Smooth muscle cell (in vitro differentiated cells): ENCODE measurements at regions not wholly inside any gene's neighbourhood (a gene's known extent, or its start where the extent isn't known, plus 50 kb on each side); places are given as distances from the start of the nearest gene placed in this dataset.

Experiments
- DNase-seq: peaks from one replicate; lab custom pipeline; 2025; ENCODE audit not compliant: unreplicated experiment; lab: John Stamatoyannopoulos, UW
- H2AFZ ChIP-seq: fragments of 200-600 bp; sonication (generic); 2 replicates; pipeline ENCODE4 v1.6.0; 2016; ENCODE audit warnings: antibody characterized with exemption, low read depth, mild to moderate bottlenecking
- H3F3A ChIP-seq: fragments of 200-600 bp; sonication (generic); 2 replicates; pipeline ENCODE4 v1.6.0; 2017; ENCODE audit warnings: antibody characterized with exemption, low read depth
- H3K27ac ChIP-seq: fragments of 200-600 bp; sonication (generic); 2 replicates; pipeline ENCODE4 v1.5.1; 2016; ENCODE audit warnings: low read depth, mild to moderate bottlenecking
- H3K27me3 ChIP-seq: fragments of 200-600 bp; sonication (generic); 2 replicates; pipeline ENCODE4 v1.6.1; 2016; ENCODE audit warnings: low read depth, mild to moderate bottlenecking
- H3K36me3 ChIP-seq: fragments of 200-600 bp; sonication (generic); 2 replicates; pipeline ENCODE4 v1.5.1; 2016; ENCODE audit warnings: low read depth
- H3K4me1 ChIP-seq: fragments of 200-600 bp; sonication (generic); 2 replicates; pipeline ENCODE4 v1.5.1; 2016; ENCODE audit warnings: low read depth
- H3K4me2 ChIP-seq: fragments of 200-600 bp; sonication (generic); 2 replicates; pipeline ENCODE4 v1.6.0; 2016; ENCODE audit warnings: mild to moderate bottlenecking
- H3K4me3 ChIP-seq: fragments of 200-600 bp; sonication (generic); 2 replicates; pipeline ENCODE4 v1.5.1; 2016; ENCODE audit warnings: mild to moderate bottlenecking
- H3K79me2 ChIP-seq: fragments of 200-600 bp; sonication (generic); 2 replicates; pipeline ENCODE4 v1.6.0; 2016; ENCODE audit warnings: low read depth, mild to moderate bottlenecking
- H3K9ac ChIP-seq: fragments of 200-600 bp; sonication (generic); 2 replicates; pipeline ENCODE4 v1.6.0; 2016; ENCODE audit warnings: low read depth
- H3K9me3 ChIP-seq: fragments of 200-600 bp; sonication (generic); replicated peaks from 2 replicates; pipeline ENCODE4 v1.5.1; 2016; ENCODE audit warnings: low read depth
- H4K20me1 ChIP-seq: fragments of 200-600 bp; sonication (generic); 2 replicates; pipeline ENCODE4 v1.6.0; 2016; ENCODE audit warnings: low read depth
- WGBS: methylation state at CpG from one replicate; pipeline ENCODE4 v1.1.7; 2016; ENCODE audit warnings: low lambda C conversion rate; 5-methylcytosine and 5-hydroxymethylcytosine counted together
- TF ChIP-seq, protein P1 (sequence below): fragments of 200-600 bp; sonication (generic); IDR thresholded peaks from 2 replicates; pipeline ENCODE4 v1.5.1; 2017; ENCODE audit warnings: borderline replicate concordance, mild to moderate bottlenecking, antibody characterized with exemption; ENCODE audit not compliant: insufficient read depth, poor library complexity, severe bottlenecking

DNA sequence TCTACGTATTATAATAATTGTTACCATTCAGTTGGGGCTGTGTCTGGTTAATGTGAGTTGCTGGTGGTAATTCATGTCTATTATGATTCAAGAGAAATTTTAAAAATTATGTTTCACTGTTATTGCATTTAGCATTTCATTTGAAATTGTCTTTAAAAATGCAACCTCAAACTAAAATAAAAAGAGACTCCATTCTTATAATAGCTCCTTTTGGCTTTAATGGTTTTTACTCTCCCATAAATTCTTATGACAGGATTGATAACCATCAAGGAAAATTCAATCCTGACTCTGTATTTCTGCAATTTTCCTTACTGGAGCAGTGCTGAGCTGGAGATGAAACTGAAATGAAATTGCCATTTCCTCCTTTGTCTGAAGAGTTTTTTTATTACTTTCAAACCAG, 262.7 kb downstream of the REEP3 start:
- H3K4me3 ChIP-seq, result no peak overlapping the region
- no peaks in the 10 kb centered on the region for H3K27me3 ChIP-seq
- H3K9me3 ChIP-seq, result no peaks in the 10 kb centered on the region
- H3K4me2 ChIP-seq, result no peak overlapping the region
- H4K20me1 ChIP-seq, result no peaks in the 10 kb centered on the region
- H3K27ac ChIP-seq, result no peak overlapping the region
- no peaks in the 10 kb centered on the region for H3F3A ChIP-seq
- TF ChIP-seq, protein P1, sequence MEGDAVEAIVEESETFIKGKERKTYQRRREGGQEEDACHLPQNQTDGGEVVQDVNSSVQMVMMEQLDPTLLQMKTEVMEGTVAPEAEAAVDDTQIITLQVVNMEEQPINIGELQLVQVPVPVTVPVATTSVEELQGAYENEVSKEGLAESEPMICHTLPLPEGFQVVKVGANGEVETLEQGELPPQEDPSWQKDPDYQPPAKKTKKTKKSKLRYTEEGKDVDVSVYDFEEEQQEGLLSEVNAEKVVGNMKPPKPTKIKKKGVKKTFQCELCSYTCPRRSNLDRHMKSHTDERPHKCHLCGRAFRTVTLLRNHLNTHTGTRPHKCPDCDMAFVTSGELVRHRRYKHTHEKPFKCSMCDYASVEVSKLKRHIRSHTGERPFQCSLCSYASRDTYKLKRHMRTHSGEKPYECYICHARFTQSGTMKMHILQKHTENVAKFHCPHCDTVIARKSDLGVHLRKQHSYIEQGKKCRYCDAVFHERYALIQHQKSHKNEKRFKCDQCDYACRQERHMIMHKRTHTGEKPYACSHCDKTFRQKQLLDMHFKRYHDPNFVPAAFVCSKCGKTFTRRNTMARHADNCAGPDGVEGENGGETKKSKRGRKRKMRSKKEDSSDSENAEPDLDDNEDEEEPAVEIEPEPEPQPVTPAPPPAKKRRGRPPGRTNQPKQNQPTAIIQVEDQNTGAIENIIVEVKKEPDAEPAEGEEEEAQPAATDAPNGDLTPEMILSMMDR, result no peak
- no peak overlapping the region for H3K9ac ChIP-seq
- WGBS, result 100% methylated on average over 1 of the region's 1 CpG
- no peaks in the 10 kb centered on the region for H3K4me1 ChIP-seq
- no peak overlapping the region for H2AFZ ChIP-seq
- H3K79me2 ChIP-seq, result no peaks in the 10 kb centered on the region
- no peak for DNase-seq
- H3K36me3 ChIP-seq, result no peaks in the 10 kb centered on the region

DNA sequence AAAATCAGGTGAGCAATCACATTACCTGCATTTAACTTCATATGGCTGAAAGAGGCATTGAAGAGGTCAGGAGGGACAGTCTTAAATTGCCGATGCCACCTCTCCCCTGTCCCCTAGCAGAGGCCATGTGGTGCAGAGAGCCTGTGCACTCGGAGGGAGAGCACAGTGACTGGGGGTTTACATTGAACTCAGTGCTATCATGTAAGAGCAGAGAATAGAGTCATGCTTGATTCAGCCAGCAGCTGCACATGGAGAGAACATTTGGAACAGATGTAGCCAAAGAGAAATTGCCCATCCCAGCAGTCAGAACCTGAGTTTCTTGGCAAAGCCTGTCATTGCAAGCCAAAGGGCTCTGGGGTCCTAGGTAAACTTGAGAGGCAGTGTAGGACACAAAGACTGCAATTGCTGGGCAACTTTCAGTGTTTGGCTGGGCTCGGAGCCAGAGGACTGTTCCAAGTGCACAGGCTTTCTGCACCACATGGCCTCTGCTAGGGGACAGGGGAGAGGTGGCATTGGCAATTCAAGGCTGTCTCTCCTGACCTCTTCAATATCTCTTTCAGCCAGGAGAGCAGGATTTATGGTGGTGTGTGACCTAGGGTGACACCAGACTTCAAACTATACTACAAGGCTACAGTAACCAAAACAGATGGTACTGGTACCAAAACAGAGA, 267.1 kb downstream of the REEP3 start:
- WGBS, result 85% methylated on average over 3 of the region's 3 CpGs
- DNase-seq, result no peak
- TF ChIP-seq, protein P1, result no peak
- Histone ChIP-seq H3K4me3 (no peak overlapping the region), H2AFZ (no peak overlapping the region), H3K36me3 (no peaks in the 10 kb centered on the region), H4K20me1 (no peaks in the 10 kb centered on the region), H3K9ac (no peak overlapping the region), H3K9me3 (no peaks in the 10 kb centered on the region), H3K27me3 (no peaks in the 10 kb centered on the region), H3F3A (no peaks in the 10 kb centered on the region), H3K4me1 (no peaks in the 10 kb centered on the region), H3K79me2 (no peaks in the 10 kb centered on the region), H3K27ac (no peak overlapping the region), H3K4me2 (no peak overlapping the region)

DNA sequence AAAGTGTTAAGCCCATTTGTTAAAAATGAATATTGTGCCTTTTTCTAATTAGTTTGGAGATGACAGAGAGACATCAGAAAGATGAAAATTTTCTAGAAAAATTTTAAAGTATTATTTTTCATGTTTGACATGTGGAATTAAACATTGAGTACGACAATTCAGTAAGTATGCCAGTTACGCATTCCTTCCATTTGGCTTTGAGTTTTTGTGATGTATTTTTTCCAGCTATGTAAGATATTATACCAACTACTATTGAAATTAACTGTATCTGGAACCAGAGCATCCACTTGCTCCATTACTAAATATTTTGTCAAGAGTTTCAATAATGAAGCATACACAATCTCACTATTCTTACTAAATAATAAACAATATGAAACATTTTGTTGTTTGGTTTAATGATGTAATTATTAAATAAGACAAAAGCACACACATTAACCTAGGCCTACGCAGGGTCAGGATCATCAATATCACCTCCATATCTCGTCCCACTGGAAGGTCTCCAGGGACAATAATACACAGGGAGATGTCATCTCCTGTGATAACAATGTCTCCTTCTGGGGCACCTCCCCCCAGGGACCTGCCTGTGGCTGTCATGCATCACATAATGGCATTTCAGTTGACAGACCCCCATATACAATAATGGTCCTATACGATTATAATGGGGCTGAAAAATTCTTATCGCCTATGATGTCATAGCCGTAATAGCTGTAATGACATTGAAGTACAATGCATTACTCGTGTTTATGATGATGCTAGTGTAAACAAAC, 274.1 kb downstream of the REEP3 start:
- 92% methylated on average over 8 of the region's 8 CpGs for WGBS
- Histone ChIP-seq H3K4me3 (no peak overlapping the region), H2AFZ (no peak overlapping the region), H4K20me1 (no peaks in the 10 kb centered on the region), H3K9me3 (no peaks in the 10 kb centered on the region), H3F3A (no peaks in the 10 kb centered on the region), H3K9ac (no peak overlapping the region), H3K4me2 (no peak overlapping the region), H3K27ac (no peak overlapping the region), H3K27me3 (no peaks in the 10 kb centered on the region), H3K79me2 (no peaks in the 10 kb centered on the region), H3K4me1 (peaks cover 4% of the 10 kb centered on the region), H3K36me3 (no peaks in the 10 kb centered on the region)
- TF ChIP-seq, protein P1, result no peak
- DNase-seq, result no peak
